ENCODE measurements at regions not wholly inside any gene's neighbourhood (a gene's known extent, or its start where the extent isn't known, plus 50 kb on each side); places are given as distances from the start of the nearest gene placed in this dataset.

DNA sequence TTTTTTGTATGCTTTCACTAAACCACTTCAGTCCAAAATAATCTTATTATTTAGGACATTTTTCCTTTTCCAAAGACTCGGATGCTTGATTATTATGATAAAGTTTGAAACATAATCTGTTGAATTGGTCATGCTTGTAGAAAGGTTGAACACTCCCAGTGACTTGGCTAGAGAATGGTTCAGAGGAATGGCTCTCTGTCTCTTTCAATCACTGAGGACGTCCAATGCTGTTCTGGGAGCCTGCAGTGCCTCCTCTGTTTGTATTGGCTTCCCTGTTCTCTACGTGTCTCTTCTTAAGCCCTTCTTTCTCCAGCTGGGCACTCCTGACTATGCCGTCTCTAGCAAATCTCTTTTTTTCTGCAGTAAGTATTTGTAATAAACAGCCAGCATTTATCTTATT, 369.0 kb upstream of the DYNLRB2 start:
- H4K20me1 ChIP-seq (ENCODE audit: low read length) = no peaks in the 10 kb centered on the region
- no peak overlapping the region for H3K9ac ChIP-seq (ENCODE audit: low read length)
- H3K4me3 ChIP-seq (ENCODE audit: low read length) = no peak overlapping the region
- no peaks in the 10 kb centered on the region for H3F3A ChIP-seq (ENCODE audit: low read length, unreplicated experiment)
- ChIA-PET POLR2A (ENCODE audit: unreplicated experiment) (no interaction called here), CTCF (no interaction called here)
- no peak overlapping the region for H3K4me2 ChIP-seq (ENCODE audit: low read length)
- TF ChIP-seq, protein P1, sequence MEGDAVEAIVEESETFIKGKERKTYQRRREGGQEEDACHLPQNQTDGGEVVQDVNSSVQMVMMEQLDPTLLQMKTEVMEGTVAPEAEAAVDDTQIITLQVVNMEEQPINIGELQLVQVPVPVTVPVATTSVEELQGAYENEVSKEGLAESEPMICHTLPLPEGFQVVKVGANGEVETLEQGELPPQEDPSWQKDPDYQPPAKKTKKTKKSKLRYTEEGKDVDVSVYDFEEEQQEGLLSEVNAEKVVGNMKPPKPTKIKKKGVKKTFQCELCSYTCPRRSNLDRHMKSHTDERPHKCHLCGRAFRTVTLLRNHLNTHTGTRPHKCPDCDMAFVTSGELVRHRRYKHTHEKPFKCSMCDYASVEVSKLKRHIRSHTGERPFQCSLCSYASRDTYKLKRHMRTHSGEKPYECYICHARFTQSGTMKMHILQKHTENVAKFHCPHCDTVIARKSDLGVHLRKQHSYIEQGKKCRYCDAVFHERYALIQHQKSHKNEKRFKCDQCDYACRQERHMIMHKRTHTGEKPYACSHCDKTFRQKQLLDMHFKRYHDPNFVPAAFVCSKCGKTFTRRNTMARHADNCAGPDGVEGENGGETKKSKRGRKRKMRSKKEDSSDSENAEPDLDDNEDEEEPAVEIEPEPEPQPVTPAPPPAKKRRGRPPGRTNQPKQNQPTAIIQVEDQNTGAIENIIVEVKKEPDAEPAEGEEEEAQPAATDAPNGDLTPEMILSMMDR (conservative IDR thresholded peaks at IDR 0.05; ENCODE audit: low read depth, low read length) = no peak
- TF ChIP-seq EZH2phosphoT487 (IDR thresholded peaks at IDR 0.05; ENCODE audit: borderline replicate concordance, low read length) (no peak), EZH2 (IDR thresholded peaks at IDR 0.05; ENCODE audit: low read length, unreplicated experiment) (no peak)
- no peaks in the 10 kb centered on the region for H3K9me2 ChIP-seq (replicated peaks; ENCODE audit: low read length)
- H3K27ac ChIP-seq (ENCODE audit: low read length) = no peak overlapping the region
- no peak for DNase-seq
- no peaks in the 10 kb centered on the region for H3K9me3 ChIP-seq (ENCODE audit: low read length)
- no TSS peak for BruUV-seq (replicated peaks)
- H3K36me3 ChIP-seq (ENCODE audit: low read depth, low read length) = no peaks in the 10 kb centered on the region
- H2AFZ ChIP-seq (ENCODE audit: low read length) = no peak overlapping the region
- ATAC-seq = no peak
- no peaks in the 10 kb centered on the region for H3K79me2 ChIP-seq (ENCODE audit: low read length)
- intact Hi-C loops (cut with micrococcal nuclease) = no loop called here
- H3K27me3 ChIP-seq (ENCODE audit: low read length) = no peaks in the 10 kb centered on the region
- no peaks in the 10 kb centered on the region for H3K4me1 ChIP-seq (ENCODE audit: insufficient read depth, low read length)

DNA sequence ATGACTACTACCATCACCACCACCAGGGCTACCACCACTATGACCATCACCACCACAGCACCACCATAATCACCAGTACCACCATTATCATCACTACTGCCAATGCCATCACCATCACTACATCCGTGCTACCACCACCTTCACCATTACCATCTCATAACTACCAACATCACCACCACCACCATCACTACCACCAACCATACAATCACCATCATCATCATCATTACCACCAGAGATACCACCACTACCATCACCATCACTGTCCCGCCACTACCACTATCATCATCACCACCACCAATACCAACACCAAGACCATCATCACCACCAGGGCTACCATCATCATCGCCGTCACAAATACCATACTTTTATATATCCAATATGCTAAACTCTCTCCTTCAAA, 369.6 kb upstream of the DYNLRB2 start:
- H3K4me3 ChIP-seq (ENCODE audit: low read length) = no peak overlapping the region
- POLR2A ChIA-PET (ENCODE audit: unreplicated experiment) = no interaction called here
- no peaks in the 10 kb centered on the region for H3K27me3 ChIP-seq (ENCODE audit: low read length)
- H3K9me3 ChIP-seq (ENCODE audit: low read length) = no peaks in the 10 kb centered on the region
- no peaks in the 10 kb centered on the region for H3K9me2 ChIP-seq (replicated peaks; ENCODE audit: low read length)
- H3F3A ChIP-seq (ENCODE audit: low read length, unreplicated experiment) = no peaks in the 10 kb centered on the region
- H3K79me2 ChIP-seq (ENCODE audit: low read length) = no peaks in the 10 kb centered on the region
- H4K20me1 ChIP-seq (ENCODE audit: low read length) = no peaks in the 10 kb centered on the region
- H3K4me1 ChIP-seq (ENCODE audit: insufficient read depth, low read length) = no peaks in the 10 kb centered on the region
- no peak overlapping the region for H2AFZ ChIP-seq (ENCODE audit: low read length)
- DNase-seq = no peak
- no peak overlapping the region for H3K9ac ChIP-seq (ENCODE audit: low read length)
- CTCF ChIA-PET = no interaction called here
- ATAC-seq = no peak
- no peak overlapping the region for H3K27ac ChIP-seq (ENCODE audit: low read length)
- no peak overlapping the region for H3K4me2 ChIP-seq (ENCODE audit: low read length)
- intact Hi-C loops (cut with micrococcal nuclease) = no loop called here
- H3K36me3 ChIP-seq (ENCODE audit: low read depth, low read length) = no peaks in the 10 kb centered on the region
- TF ChIP-seq EZH2 (IDR thresholded peaks at IDR 0.05; ENCODE audit: low read length, unreplicated experiment) (no peak), EZH2phosphoT487 (IDR thresholded peaks at IDR 0.05; ENCODE audit: borderline replicate concordance, low read length) (no peak)
- TF ChIP-seq, protein P1 (conservative IDR thresholded peaks at IDR 0.05; ENCODE audit: low read depth, low read length) = no peak
- BruUV-seq (replicated peaks) = no TSS peak

- ChIA-PET POLR2A (ENCODE audit: unreplicated experiment) (no interaction called here), CTCF (no interaction called here)
- H3K9me2 ChIP-seq (replicated peaks; ENCODE audit: low read length) = no peaks in the 10 kb centered on the region
- H3K4me3 ChIP-seq (ENCODE audit: low read length) = no peak overlapping the region
- no peak overlapping the region for H3K9ac ChIP-seq (ENCODE audit: low read length)
- no peak overlapping the region for H3K4me2 ChIP-seq (ENCODE audit: low read length)
- no peak overlapping the region for H3K27ac ChIP-seq (ENCODE audit: low read length)
- no peaks in the 10 kb centered on the region for H3K9me3 ChIP-seq (ENCODE audit: low read length)
- no peaks in the 10 kb centered on the region for H3F3A ChIP-seq (ENCODE audit: low read length, unreplicated experiment)
- TF ChIP-seq, protein P1 (conservative IDR thresholded peaks at IDR 0.05; ENCODE audit: low read depth, low read length) = no peak
- TF ChIP-seq EZH2phosphoT487 (IDR thresholded peaks at IDR 0.05; ENCODE audit: borderline replicate concordance, low read length) (no peak), EZH2 (IDR thresholded peaks at IDR 0.05; ENCODE audit: low read length, unreplicated experiment) (no peak)
- no TSS peak for BruUV-seq (replicated peaks)
- intact Hi-C loops (cut with micrococcal nuclease) = no loop called here
- no peak overlapping the region for H2AFZ ChIP-seq (ENCODE audit: low read length)
- H3K4me1 ChIP-seq (ENCODE audit: insufficient read depth, low read length) = no peaks in the 10 kb centered on the region
- no peaks in the 10 kb centered on the region for H3K79me2 ChIP-seq (ENCODE audit: low read length)
- no peak for ATAC-seq
- no peaks in the 10 kb centered on the region for H3K36me3 ChIP-seq (ENCODE audit: low read depth, low read length)
- no peaks in the 10 kb centered on the region for H3K27me3 ChIP-seq (ENCODE audit: low read length)
- H4K20me1 ChIP-seq (ENCODE audit: low read length) = no peaks in the 10 kb centered on the region
- peak; percentile 45 for DNase-seq
Observed at GRCh38 chr16:80167657-80168390, 373.0 kb upstream of the DYNLRB2 start.

All from PC-3 (cell line).